ENCODE measurements at regions not wholly inside any gene's neighbourhood (a gene's known extent, or its start where the extent isn't known, plus 50 kb on each side); places are given as distances from the start of the nearest gene placed in this dataset.
A peak's percentile ranks its signal among the peaks of the same experiment; 100 is the strongest.

DNA sequence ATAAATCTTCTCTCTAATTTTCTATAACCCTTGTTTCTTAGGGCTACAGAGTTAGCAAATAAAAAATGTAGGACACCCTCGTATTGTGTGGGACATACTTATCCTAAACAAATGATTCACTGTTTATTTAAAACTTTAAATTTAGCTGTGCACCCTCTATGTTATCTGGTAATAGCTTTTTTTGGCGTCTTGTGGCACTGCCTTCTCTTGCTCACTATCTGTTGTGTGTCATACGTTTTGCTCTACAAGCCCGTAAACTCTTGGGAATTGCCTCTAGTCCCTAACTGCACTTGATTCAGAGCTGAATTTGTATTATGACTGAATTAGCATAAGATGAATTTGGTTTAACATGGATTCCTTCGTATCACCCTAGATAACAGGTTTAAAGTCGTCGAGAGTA lies 144.3 kb upstream of the MYOCD start:
- DNase-seq (ENCODE audit: low read depth in 2 of 3, low spot score in 2 of 3) = no peak

DNA sequence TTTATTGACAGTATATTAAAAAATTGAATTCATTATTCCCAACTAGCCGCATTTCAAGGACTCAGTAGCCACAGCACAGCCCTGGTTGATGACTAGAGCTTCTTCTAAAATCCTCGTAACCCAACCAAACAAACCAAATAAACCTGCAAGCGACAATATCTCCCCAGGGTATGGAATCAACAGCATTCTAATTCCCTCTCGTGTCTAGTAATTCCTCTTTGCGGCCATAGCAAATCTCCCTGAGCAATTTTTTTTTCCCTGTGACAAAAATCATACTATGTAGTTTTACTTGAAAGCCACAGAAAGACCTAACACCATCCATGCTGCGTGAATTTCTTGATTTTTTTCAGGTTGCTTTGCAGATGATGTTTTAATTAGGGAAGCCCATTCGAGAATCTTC lies 143.4 kb upstream of the MYOCD start:
- no peak for DNase-seq (ENCODE audit: low read depth in 2 of 3, low spot score in 2 of 3)

DNA sequence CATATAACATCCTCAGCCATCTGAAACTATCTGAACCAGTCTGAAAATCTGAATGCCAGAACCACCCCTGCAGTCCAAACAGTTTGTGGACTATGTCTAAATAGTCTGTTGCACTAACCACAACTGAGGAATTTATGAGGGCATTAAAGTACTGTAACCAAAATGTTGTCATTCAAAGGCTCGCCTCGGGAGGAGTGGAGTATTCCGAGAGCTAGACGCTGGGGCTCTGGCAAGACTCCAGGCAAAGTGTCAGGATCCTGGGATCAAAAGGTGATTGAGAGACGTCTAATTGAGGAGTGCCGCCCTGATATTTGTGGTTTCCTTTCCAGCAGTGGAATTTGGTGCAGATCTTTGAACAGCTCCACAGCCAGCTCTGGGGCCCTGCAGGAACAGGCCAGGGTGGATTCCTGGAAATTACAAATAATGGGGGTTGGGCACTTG lies 142.9 kb upstream of the MYOCD start:
- DNase-seq (ENCODE audit: low read depth in 2 of 3, low spot score in 2 of 3) = no peak

DNA sequence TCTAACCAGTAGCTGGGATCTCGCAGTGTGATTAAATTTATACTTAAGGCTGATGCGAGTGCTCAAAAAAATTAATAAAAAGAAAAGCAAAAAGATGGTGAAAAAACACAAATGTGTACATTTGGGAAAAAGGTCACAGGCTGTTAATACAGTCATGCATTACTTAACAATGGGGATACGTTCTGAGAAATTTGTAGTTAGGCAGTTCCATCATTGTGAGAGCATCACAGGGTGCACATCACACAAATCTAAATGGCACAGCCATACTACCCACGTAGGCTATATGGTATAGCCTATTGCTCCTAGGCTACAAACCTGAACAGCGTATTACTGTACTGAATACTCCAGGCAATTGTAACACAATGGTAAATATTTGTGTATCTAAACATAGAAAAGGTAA lies 142.4 kb upstream of the MYOCD start:
- DNase-seq (ENCODE audit: low read depth in 2 of 3, low spot score in 2 of 3) = no peak

DNA sequence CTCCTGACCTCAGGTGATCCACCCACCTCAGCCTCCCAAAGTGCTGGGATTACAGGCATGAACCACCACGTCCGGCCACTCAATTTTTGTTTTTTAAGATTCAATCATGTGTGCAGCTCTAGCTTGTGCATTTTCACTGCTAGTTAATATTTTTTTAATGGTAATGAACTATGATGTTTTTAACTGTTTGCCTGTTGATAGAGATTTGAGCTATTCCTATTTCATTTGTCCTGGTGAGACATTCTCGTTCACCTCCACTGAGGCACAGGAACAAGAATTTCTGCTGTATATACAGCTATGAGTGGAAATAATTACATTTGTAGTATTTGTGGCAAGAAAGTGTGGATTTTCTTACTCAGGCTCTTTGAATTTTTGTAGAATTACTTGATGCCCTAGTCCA lies 137.7 kb upstream of the MYOCD start:
- no peak for DNase-seq (ENCODE audit: low read depth in 2 of 3, low spot score in 2 of 3)

DNA sequence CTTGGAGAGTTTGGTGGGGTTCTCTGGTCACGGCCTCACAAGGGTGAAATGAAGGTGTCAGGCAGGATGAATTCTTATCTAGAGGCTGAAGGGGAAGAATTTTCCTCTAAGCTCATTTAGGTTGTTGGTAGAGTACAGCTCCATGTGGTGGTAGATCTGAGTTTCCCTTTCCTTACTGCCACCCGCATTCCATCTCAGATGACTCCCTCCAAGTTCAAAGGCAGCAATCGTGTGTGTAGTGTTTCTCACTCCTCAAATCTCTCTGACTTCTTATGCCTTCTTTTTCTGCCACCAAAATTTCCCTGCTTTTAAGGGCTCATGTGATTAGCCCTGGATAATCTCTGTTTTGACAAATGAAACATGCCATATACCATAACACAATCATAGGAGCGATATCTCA lies 135.5 kb upstream of the MYOCD start:
- no peak for DNase-seq (ENCODE audit: low read depth in 2 of 3, low spot score in 2 of 3)

DNA sequence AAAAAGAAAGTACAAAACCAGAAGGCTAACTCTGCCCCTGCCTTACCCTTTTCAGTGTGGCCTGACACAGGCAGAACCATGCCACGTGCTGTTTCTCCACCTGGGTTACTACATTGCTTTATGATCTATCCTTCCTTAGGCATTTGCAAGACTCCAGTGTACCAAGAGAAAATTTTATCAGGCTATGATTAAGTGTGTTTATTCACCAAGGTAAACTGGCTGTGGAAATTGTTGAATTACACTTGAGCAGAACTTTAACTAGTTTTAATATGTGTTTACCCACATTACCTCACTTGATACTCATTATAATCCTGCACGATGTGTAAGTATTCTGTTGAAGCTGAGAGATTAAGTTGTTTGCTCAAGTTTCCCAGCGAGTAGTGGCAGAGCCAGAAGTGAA lies 129.7 kb upstream of the MYOCD start:
- DNase-seq (ENCODE audit: low read depth in 2 of 3, low spot score in 2 of 3) = no peak

DNA sequence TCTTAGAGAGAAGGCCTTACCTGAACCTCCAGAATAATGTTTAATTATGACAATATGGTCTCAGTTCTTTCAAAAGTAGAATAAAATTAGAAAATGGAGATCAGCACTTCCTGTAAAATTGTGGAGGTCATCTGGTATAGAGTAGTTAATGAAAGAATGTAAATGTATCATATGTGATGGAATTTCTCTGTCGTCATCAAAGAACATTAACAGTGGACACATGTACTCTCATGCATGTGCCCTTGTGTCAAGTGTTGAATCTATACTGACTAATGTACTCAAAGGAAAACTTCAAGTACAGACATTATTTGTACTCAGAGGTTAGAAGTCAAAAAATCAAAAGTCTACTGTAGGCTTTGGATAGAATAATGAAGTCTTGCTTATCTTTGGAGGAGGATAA lies 129.2 kb upstream of the MYOCD start:
- DNase-seq (ENCODE audit: low read depth in 2 of 3, low spot score in 2 of 3) = no peak

DNA sequence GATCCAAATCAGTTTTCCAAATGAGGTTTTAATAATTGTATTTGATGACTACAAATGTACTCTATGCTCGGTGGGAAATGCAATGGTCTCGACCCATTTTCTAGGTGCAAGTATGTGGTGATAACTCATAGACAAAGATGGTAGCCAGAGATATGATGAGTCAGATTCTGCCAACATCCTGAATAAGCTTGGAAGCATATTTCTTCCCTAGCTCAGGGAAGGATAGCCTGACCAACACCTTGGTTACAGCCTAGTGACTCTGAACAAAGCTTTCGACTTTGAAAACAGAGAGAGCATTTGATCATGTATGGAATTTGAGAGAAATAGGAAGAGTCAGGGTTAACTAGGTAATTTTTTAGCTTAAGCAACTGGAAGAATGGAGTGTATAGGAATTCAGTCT lies 128.3 kb upstream of the MYOCD start:
- DNase-seq (ENCODE audit: low read depth in 2 of 3, low spot score in 2 of 3) = no peak

DNA sequence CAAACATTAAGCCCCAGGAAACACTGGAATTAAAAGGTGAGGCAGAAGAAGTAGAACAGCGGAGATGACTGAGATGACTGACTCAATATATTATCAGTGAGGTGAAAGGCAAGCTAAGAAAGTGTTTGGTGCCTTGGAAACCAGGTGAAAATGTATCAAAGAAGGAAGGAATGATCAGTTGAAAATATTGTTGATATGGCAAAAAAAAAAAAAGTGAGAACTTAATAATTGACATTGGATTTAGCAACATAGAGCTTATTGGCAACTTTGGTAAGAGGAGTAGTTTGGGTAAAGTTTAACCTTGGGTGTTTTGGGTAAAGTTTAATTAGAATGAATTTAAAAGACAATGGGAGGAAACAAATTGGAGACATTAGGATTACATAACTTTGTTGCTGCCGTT lies 127.7 kb upstream of the MYOCD start:
- DNase-seq (ENCODE audit: low read depth in 2 of 3, low spot score in 2 of 3) = no peak

DNA sequence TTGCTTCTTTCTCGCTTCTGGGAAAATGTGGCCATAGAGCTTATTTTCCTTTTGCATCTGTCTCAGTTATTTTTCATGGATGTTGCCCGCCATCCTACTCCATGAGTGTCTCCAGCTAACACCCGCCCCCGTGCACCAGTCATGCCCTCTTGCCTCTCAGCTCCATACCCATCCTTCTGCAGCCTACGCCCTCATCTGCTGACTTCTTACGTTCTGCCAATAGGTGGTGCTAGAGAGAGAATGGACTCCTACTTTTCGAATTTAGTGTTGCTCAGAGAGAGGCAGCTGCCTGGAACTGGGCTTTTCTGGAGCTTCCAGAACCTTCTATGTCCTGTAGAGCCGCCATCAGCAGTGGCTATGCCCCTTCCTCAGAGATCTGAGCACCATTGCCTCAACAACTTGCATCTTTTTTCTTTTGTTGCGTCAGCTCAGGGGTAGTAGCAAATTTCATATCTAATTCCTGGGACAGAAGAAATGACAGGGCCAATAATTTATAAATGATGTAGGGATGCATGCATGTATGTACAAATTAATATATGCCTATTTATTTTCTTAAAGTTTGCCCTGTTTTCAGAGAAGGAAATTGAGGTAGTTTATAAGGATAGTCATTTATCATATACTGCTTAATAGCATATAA lies 119.7 kb upstream of the MYOCD start:
- peak in 2 of 3 donors; percentile 1 to 35 for DNase-seq (ENCODE audit: low read depth in 2 of 3, low spot score in 2 of 3)

DNA sequence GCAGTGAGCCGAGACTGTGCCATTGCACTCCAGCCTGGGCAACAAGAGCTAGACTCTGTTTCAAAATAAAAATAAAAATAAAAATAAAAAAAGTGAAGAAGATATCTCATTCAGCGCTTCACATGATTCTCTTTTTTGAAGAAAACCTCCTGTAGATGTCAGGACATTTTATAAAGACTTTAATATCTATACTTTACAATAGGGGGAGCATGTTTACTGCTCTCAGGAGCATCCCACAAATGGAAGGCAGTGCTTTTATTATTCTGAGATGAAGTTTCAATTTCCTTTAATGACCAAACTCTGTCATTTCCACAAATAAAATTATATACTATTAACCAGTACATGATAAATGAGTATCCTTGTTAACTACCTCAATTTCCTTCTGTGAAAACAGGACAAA lies 118.7 kb upstream of the MYOCD start:
- DNase-seq (ENCODE audit: low read depth in 2 of 3, low spot score in 2 of 3) = no peak

DNA sequence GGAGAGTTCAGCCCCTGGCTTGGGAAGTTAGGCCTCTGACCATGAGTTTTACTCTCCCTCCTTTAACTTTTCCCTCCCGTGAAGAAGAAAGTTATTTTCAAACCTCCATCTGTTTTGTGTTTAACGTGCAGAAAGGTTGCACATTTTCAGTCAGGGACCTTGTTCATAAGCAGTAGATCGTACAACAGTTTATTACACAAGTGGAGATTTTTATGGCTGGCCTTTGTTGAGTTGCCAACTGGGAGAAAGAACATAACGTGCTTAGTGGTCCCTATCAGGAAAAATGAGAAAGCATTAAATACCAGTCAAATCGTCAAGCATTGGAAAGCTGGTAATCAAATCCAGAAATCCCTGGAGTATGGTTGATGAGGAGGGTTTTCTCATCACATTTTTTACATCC lies 117.9 kb upstream of the MYOCD start:
- DNase-seq (ENCODE audit: low read depth in 2 of 3, low spot score in 2 of 3) = no peak

DNA sequence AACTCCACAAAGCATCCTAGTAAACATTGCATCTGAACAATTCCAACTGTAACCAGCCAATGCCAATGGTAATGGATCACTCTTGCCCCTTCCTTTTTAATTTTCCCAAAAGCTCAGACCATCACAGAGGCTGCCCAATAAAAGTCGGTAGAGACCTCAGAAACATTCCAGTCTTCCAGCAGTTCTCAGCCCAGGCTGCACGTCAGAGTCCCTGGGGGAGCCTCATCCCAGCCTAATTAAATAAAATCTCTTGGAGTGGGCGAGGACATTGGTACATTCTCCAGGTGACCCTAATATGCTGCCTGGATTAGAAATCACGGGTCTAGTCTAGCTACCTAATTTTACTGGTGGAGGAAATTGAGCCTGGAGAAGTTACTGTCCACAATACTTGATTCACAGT lies 117.1 kb upstream of the MYOCD start:
- DNase-seq (ENCODE audit: low read depth in 2 of 3, low spot score in 2 of 3) = no peak

DNA sequence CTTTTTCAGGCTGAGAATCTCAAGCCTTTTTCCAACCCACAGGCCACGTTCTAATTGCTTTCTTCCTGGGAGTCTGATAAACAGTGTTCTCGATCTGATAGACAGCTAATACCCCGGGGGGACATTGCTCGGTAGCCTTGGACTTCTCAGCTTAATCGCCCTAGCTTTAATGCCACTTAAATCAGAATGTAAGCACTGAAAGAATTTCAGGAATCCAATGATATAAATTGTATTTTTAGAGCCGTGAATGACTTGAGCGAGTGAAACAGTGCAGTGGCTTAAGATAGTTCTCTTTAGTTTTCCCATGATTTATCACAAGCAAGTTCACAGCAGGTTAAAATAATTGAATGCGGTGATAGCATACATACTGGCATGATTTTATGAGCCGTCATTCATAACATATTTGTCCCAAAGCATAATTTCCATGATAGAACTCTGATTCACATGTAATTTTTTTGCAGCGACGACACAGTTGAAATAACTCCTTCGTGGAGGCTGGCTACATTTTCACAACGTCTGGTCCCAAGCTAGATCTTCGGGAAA lies 116.1 kb upstream of the MYOCD start:
- no peak for DNase-seq (ENCODE audit: low read depth in 2 of 3, low spot score in 2 of 3)

DNA sequence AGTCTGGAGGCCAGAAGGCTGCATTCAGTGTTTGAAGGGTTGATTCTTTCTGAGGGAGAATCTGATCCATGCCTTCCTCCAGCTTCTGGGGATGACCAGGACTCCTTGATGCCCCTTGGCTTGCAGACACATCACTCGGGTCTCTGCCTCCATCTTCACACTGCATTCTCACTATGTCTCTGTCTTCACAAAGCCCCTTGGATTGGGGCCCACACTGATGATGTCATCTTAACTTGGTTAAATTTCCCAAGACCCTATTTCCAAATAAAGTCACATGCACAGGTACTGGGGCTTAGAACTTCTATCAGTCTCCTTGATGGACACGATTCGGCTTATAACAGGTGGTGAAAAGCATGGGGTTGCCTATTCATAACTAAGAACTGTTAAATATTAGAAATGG lies 112.1 kb upstream of the MYOCD start:
- no peak for DNase-seq (ENCODE audit: low read depth in 2 of 3, low spot score in 2 of 3)

DNA sequence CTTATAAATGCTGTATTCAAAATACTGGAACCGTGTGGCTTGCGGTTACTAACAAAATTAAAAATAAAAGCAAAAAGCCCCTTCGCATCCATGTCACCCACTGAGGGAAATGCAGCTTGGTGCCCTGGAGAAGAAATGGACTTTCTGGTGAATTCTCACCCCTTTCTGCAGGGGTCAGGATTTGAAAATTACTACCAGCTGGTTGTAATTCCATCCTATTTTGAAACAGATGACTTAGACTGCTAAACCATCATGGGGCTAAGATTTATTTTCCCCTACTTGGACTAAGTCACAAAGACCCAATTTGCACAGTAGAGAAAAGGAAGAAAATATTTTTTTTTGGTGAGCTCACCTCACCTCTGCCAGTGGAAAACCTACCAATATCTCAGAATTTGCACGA lies 111.4 kb upstream of the MYOCD start:
- DNase-seq (ENCODE audit: low read depth in 2 of 3, low spot score in 2 of 3) = no peak

DNA sequence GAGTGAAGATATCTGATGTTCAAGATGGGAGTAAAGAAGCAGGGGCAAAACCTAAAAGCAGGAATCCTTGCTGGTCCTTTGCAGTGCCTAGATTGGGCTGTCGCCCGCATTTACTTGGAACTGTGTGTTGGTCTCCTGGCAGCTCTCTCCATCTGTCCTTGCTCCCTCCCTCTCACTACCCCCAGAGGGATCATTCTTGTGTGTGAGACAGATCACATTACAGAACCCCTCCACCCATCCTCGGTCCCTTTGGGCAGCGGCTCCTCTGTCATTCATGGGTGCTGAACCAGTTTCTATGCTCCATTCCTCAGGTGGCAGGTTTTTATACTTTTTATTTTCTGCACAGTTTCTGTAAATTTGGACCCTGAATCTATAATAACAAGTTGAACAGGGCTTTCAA lies 99.4 kb upstream of the MYOCD start:
- DNase-seq (ENCODE audit: low read depth in 2 of 3, low spot score in 2 of 3) = no peak

DNA sequence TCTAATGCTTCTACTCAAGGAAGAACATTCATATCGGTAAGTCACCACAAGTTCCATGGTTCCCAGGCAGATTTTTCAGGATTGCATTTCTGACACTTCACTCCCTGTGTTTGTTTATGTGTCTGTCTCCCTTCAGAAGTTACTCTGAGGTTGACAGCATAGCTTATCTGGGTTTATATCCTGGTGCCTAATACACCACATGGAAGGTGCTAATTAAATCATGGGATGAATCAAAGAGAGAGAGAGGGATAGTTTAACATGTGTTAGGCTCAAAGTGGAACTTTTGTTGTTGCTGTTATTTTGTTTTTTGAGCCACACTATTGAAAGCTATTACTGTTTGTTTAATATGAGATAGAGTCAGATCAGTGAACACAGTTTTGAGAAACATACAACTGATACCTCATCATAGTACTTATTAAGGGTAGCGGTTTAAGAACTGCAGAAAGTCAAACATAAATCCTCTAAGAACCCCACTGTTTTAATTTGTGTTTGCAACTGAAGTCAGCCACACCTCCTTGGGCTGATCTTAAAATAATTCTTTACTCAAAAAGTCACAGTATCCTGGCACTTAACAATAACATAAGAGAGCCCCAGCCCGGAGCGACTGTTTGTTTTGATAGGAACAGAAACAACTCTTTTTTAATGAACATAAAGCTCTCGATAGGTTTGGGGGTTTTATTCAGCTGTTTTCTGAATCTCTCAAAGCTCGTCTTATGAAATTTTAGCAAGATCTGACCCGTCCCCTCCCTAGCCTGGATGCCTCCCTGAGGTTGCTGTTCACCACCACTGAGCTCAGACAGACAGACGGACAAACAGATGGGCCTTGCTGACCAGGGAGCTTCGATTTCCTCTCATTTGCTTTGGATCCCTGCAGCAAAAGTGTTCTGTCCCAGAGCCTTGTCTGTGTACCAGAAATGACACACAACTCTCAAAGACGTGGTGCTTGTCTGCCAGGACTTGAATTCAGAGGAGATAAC lies 98.3 kb upstream of the MYOCD start:
- DNase-seq (ENCODE audit: low read depth in 2 of 3, low spot score in 2 of 3) = no peak

DNA sequence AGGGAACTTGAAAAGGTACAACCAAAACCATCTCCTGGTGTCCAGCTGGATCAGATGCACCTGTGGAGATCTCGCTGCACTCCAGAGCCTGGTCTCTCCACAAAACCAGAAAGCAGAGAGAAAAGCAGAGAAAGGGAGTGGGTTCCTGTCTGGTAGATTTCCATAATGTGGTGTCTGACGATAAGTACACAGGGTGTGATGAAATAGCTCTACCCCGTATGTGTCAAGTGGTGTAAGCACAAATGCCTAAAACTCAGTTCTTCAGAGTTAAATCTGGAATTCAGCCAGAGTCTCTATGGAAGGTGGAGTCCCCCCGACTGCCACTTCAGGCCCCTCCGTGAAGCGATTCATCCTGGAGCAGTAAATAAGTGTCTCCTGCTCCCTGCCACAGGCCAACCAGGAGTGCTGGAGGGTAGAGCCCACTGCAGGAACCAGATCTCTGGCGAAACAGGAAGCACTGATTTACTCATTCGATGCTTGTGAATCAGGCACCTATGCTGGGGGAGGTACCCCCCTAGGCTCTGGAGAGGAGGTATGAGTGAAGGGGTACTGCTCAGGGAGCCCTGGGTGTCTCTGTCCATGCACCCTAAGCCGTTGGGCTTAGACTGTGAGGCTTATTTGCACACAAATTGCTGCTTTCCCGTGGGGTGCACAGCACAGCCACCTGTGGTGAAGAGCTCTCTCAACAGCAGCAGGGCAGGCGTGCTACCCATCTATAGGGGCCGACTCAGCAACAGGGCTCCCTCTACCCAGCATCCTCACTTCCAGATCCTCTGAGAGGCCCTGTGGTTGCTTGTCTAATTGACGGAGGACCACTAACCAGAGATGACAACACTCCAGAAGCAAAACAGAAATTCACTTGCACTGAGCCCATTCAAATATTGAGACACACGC lies 97.1 kb upstream of the MYOCD start:
- no peak for DNase-seq (ENCODE audit: low read depth in 2 of 3, low spot score in 2 of 3)

DNA sequence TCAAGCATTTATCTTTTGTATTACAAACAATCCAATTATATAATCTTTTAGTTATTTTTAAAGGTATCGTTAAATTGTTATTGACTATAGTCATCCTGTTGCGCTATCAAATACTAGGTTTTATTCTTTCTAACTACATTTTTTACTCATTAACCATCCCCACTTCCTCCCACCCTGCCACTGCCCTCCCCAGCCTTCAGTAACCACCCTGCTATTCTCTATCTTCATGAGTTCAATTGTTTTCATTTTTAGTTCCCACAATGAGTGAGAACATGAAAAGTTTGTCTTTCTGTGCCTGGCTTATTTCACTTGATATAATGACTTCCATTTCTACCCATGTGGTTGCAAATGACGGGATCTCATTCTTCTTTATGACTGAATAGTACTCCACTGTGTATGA lies 94.1 kb upstream of the MYOCD start:
- no peak for DNase-seq (ENCODE audit: low read depth in 2 of 3, low spot score in 2 of 3)

Data from hematopoietic multipotent progenitor cell (in vitro differentiated cells).